GM12891 (cell line): ENCODE measurements at regions not wholly inside any gene's neighbourhood (a gene's known extent, or its start where the extent isn't known, plus 50 kb on each side); places are given as distances from the start of the nearest gene placed in this dataset.
"Not testable (repeated sequence)": the region's sequence is repeated elsewhere in the genome, so short reads cannot be mapped to it uniquely, and the experiment has no call there.

Experiments used
- DNase-seq: peaks from one replicate; pipeline ENCODE4 v3.0.0; 2011; ENCODE audit warnings: low spot score; ENCODE audit not compliant: insufficient read length
- FAIRE-seq: peaks from 2 replicates; lab custom pipeline; 2011; peaks lifted over from hg19 to GRCh38; lab: Jason Lieb, UNC
- PAX5 ChIP-seq: IDR thresholded peaks from 2 replicates; pipeline ENCODE4 v1.6.1; 2011; ENCODE audit warnings: low read length, moderate library complexity, mild to moderate bottlenecking; ENCODE audit not compliant: insufficient read depth, severe bottlenecking
- POLR2A ChIP-seq: IDR thresholded peaks from 2 replicates; pipeline ENCODE4 v1.6.1; 2011; ENCODE audit warnings: low read depth, low read length, control low read depth
- POLR2AphosphoS5 ChIP-seq: IDR thresholded peaks from 2 replicates; pipeline ENCODE4 v1.6.1; 2011; ENCODE audit warnings: low read depth, low read length, control low read depth
- POU2F2 ChIP-seq: IDR thresholded peaks from 2 replicates; pipeline ENCODE4 v1.6.1; 2011; ENCODE audit warnings: low read depth, mild to moderate bottlenecking, control low read depth, low read length, moderate library complexity
- SPI1 ChIP-seq: IDR thresholded peaks from 2 replicates; pipeline ENCODE4 v1.6.1; 2011; ENCODE audit warnings: low read depth, low read length, control low read depth
- TAF1 ChIP-seq: IDR thresholded peaks from 2 replicates; pipeline ENCODE4 v1.6.1; 2011; ENCODE audit warnings: low read depth, low read length, control low read depth

- no peak for TF ChIP-seq TAF1
- no peak for TF ChIP-seq POLR2AphosphoS5
- no peak for TF ChIP-seq PAX5
- no peak for TF ChIP-seq POU2F2
- no peak for TF ChIP-seq POLR2A
- no peak for TF ChIP-seq SPI1
- DNase-seq = no peak
- no peak for FAIRE-seq
Observed at GRCh38 chr5:84961193-84961592, 576.5 kb upstream of the EDIL3 start.

GRCh38 chr5:84961903-84962302 is 577.2 kb upstream of the EDIL3 start:
- FAIRE-seq (no peak), DNase-seq (no peak)
- no peak for TF ChIP-seq PAX5
- no peak for TF ChIP-seq POU2F2
- no peak for TF ChIP-seq POLR2A
- no peak for TF ChIP-seq SPI1
- TF ChIP-seq TAF1 = no peak
- no peak for TF ChIP-seq POLR2AphosphoS5

GRCh38 chr5:84983093-84983492 is 598.4 kb upstream of the EDIL3 start:
- TF ChIP-seq PAX5 (no peak), POLR2A (no peak), TAF1 (no peak), SPI1 (no peak), POLR2AphosphoS5 (no peak), POU2F2 (no peak)
- no peak for DNase-seq
- FAIRE-seq = no peak

GRCh38 chr5:84985148-84985547 is 600.5 kb upstream of the EDIL3 start:
- no peak for DNase-seq
- FAIRE-seq = no peak
- TF ChIP-seq SPI1 (no peak), POLR2A (no peak), POLR2AphosphoS5 (no peak), TAF1 (no peak), POU2F2 (no peak), PAX5 (no peak)

- no peak for DNase-seq
- no peak for TF ChIP-seq PAX5
- TF ChIP-seq TAF1 = no peak
- TF ChIP-seq POU2F2 = no peak
- TF ChIP-seq POLR2A = no peak
- no peak for TF ChIP-seq POLR2AphosphoS5
- no peak for TF ChIP-seq SPI1
- no peak for FAIRE-seq
Observed at GRCh38 chr5:84986688-84987087, 602.0 kb upstream of the EDIL3 start.

GRCh38 chr5:85000671-85001070 is 616.0 kb upstream of the EDIL3 start:
- DNase-seq (no peak), FAIRE-seq (no peak)
- no peak for TF ChIP-seq POLR2A
- TF ChIP-seq POLR2AphosphoS5 = no peak
- no peak for TF ChIP-seq POU2F2
- no peak for TF ChIP-seq SPI1
- TF ChIP-seq PAX5 = no peak
- TF ChIP-seq TAF1 = no peak

GRCh38 chr5:85002026-85002425 is 617.3 kb upstream of the EDIL3 start:
- DNase-seq, FAIRE-seq: not testable (repeated sequence)

GRCh38 chr5:85010014-85010562 is 625.4 kb upstream of the EDIL3 start:
- no peak for DNase-seq
- FAIRE-seq = no peak
- no peak for TF ChIP-seq POU2F2
- TF ChIP-seq POLR2A = no peak
- no peak for TF ChIP-seq PAX5
- TF ChIP-seq TAF1 = no peak
- TF ChIP-seq SPI1 = no peak
- TF ChIP-seq POLR2AphosphoS5 = no peak

- no peak for DNase-seq
- FAIRE-seq = no peak
- no peak for TF ChIP-seq POLR2A
- TF ChIP-seq SPI1 = no peak
- TF ChIP-seq TAF1 = no peak
- no peak for TF ChIP-seq POU2F2
- TF ChIP-seq POLR2AphosphoS5 = no peak
- TF ChIP-seq PAX5 = no peak
Observed at GRCh38 chr5:85017261-85017660, 632.6 kb upstream of the EDIL3 start.

GRCh38 chr5:85030316-85031084 is 645.8 kb upstream of the EDIL3 start:
- TF ChIP-seq PAX5 (no peak), TAF1 (no peak), POU2F2 (no peak), SPI1 (no peak), POLR2A (no peak), POLR2AphosphoS5 (no peak)

More at GRCh38 chr5:85030316-85031084, 645.8 kb upstream of the EDIL3 start:
- FAIRE-seq (no peak), DNase-seq (no peak)
